SK-N-SH treated with all-trans-retinoic acid at 6 μM for 48 hours (cell line): ENCODE measurements at regions not wholly inside any gene's neighbourhood (a gene's known extent, or its start where the extent isn't known, plus 50 kb on each side); places are given as distances from the start of the nearest gene placed in this dataset.

Source experiments
- ATAC-seq: fragments of 200-7000 bp; cut with Tn5 transposase; 3 replicates; pipeline ENCODE4 v1.9.1; 2020; ENCODE audit warnings: mild to moderate bottlenecking, moderate library complexity
- ARNTL ChIP-seq: fragments of 450-650 bp; formaldehyde crosslinking; IDR thresholded peaks from 2 replicates; pipeline ENCODE4 v1.5.0; 2020; ENCODE audit warnings: low read depth, mild to moderate bottlenecking, moderate library complexity, borderline replicate concordance
- BACH2 ChIP-seq: fragments of 250-450 bp; sonication (Bioruptor Pico); IDR thresholded peaks from 2 replicates; pipeline ENCODE4 v1.9.0; 2021; ENCODE audit warnings: mild to moderate bottlenecking, borderline replicate concordance
- CREB5 ChIP-seq: fragments of 250-450 bp; sonication (Bioruptor Pico); IDR thresholded peaks from 2 replicates; pipeline ENCODE4 v1.5.1; 2020; ENCODE audit warnings: low read depth, mild to moderate bottlenecking, moderate library complexity
- CSDC2 ChIP-seq: fragments of 250-450 bp; sonication (Bioruptor Pico); IDR thresholded peaks from 2 replicates; pipeline ENCODE4 v1.5.0; 2020; ENCODE audit warnings: mild to moderate bottlenecking, moderate library complexity
- CSRNP3 ChIP-seq: fragments of 250-450 bp; sonication (Bioruptor Pico); IDR thresholded peaks from 2 replicates; pipeline ENCODE4 v1.5.1; 2021; ENCODE audit warnings: mild to moderate bottlenecking, moderate library complexity
- ESRRG ChIP-seq: fragments of 250-450 bp; sonication (Bioruptor Pico); IDR thresholded peaks from 2 replicates; pipeline ENCODE4 v1.6.1; 2021; ENCODE audit warnings: mild to moderate bottlenecking
- GLIS3 ChIP-seq: fragments of 250-450 bp; sonication (Bioruptor Pico); IDR thresholded peaks from 2 replicates; pipeline ENCODE4 v1.5.0; 2020; ENCODE audit warnings: mild to moderate bottlenecking, moderate library complexity
- ISL1 ChIP-seq: fragments of 250-450 bp; sonication (Bioruptor Pico); IDR thresholded peaks from 2 replicates; pipeline ENCODE4 v2.1.2; 2022; ENCODE audit warnings: mild to moderate bottlenecking, moderate library complexity
- PATZ1 ChIP-seq: fragments of 250-450 bp; sonication (Bioruptor Pico); IDR thresholded peaks from 2 replicates; pipeline ENCODE4 v1.8.0; 2020; ENCODE audit warnings: mild to moderate bottlenecking, moderate library complexity, borderline replicate concordance
- POU6F1 ChIP-seq: fragments of 250-450 bp; sonication (Bioruptor Pico); IDR thresholded peaks from 2 replicates; pipeline ENCODE4 v1.8.0; 2021; ENCODE audit warnings: low read depth, mild to moderate bottlenecking, moderate library complexity, borderline replicate concordance
- PPARA ChIP-seq: fragments of 250-450 bp; sonication (Bioruptor Pico); IDR thresholded peaks from 2 replicates; pipeline ENCODE4 v1.5.0; 2020; ENCODE audit warnings: mild to moderate bottlenecking, borderline replicate concordance
- RARB ChIP-seq: fragments of 250-450 bp; sonication (Bioruptor Pico); IDR thresholded peaks from 2 replicates; pipeline ENCODE4 v1.8.0; 2021; ENCODE audit warnings: mild to moderate bottlenecking, moderate library complexity
- SNAI2 ChIP-seq: fragments of 250-450 bp; sonication (Bioruptor Pico); IDR thresholded peaks from 2 replicates; pipeline ENCODE4 v1.5.0; 2020; ENCODE audit warnings: mild to moderate bottlenecking, moderate library complexity
- TCF4 ChIP-seq: fragments of 250-450 bp; sonication (Bioruptor Pico); IDR thresholded peaks from 2 replicates; pipeline ENCODE4 v1.8.0; 2021; ENCODE audit warnings: mild to moderate bottlenecking, moderate library complexity, borderline replicate concordance
- TOX ChIP-seq: fragments of 250-450 bp; sonication (Bioruptor Pico); IDR thresholded peaks from 2 replicates; pipeline ENCODE4 v1.8.0; 2021; ENCODE audit warnings: mild to moderate bottlenecking, moderate library complexity, borderline replicate concordance
- TSHZ2 ChIP-seq: fragments of 250-450 bp; sonication (Bioruptor Pico); IDR thresholded peaks from 2 replicates; pipeline ENCODE4 v1.5.0; 2020; ENCODE audit warnings: mild to moderate bottlenecking, moderate library complexity
- ZC3H10 ChIP-seq: fragments of 250-450 bp; sonication (Bioruptor Pico); IDR thresholded peaks from 2 replicates; pipeline ENCODE4 v1.5.1; 2021; ENCODE audit warnings: mild to moderate bottlenecking, moderate library complexity
- ZFP3 ChIP-seq: fragments of 250-450 bp; sonication (Bioruptor Pico); IDR thresholded peaks from 2 replicates; pipeline ENCODE4 v1.5.0; 2020; ENCODE audit warnings: mild to moderate bottlenecking, moderate library complexity
- ZFP30 ChIP-seq: fragments of 450-650 bp; formaldehyde crosslinking; IDR thresholded peaks from 2 replicates; pipeline ENCODE4 v1.5.0; 2022; ENCODE audit warnings: mild to moderate bottlenecking, moderate library complexity
- ZNF565 ChIP-seq: fragments of 450-650 bp; formaldehyde crosslinking; conservative IDR thresholded peaks from 2 replicates; pipeline ENCODE4 v1.5.0; 2020; ENCODE audit warnings: low read depth, mild to moderate bottlenecking, moderate library complexity
- ZNF70 ChIP-seq: fragments of 450-650 bp; formaldehyde crosslinking; IDR thresholded peaks from 2 replicates; pipeline ENCODE4 v1.5.0; 2020; ENCODE audit warnings: mild to moderate bottlenecking, moderate library complexity
- ZNF8 ChIP-seq: fragments of 450-650 bp; formaldehyde crosslinking; IDR thresholded peaks from 2 replicates; pipeline ENCODE4 v1.5.0; 2020; ENCODE audit warnings: mild to moderate bottlenecking, moderate library complexity

GRCh38 chr14:82502043-82502442 is 968.4 kb upstream of the SEL1L start:
- TF ChIP-seq ZNF70 (CRISPR knock-in tag) = no peak
- TF ChIP-seq ARNTL (CRISPR knock-in tag) = no peak
- TF ChIP-seq ISL1 (CRISPR knock-in tag) = no peak
- no peak for TF ChIP-seq GLIS3 (CRISPR knock-in tag)
- TF ChIP-seq TSHZ2 (CRISPR knock-in tag) = no peak
- no peak for TF ChIP-seq ESRRG (CRISPR knock-in tag)
- no peak for TF ChIP-seq BACH2 (CRISPR knock-in tag)
- TF ChIP-seq ZNF8 (CRISPR knock-in tag) = no peak
- TF ChIP-seq SNAI2 = no peak
- no peak for TF ChIP-seq CSDC2 (CRISPR knock-in tag)
- TF ChIP-seq ZFP3 = no peak
- TF ChIP-seq CSRNP3 = no peak
- no peak for TF ChIP-seq ZNF565 (CRISPR knock-in tag)
- TF ChIP-seq PATZ1 (CRISPR knock-in tag) = no peak
- no peak for TF ChIP-seq ZFP30
- TF ChIP-seq PPARA (CRISPR knock-in tag) = no peak
- no peak for TF ChIP-seq POU6F1 (CRISPR knock-in tag)
- no peak for TF ChIP-seq RARB (CRISPR knock-in tag)
- TF ChIP-seq TOX = no peak
- TF ChIP-seq ZC3H10 (CRISPR knock-in tag) = no peak
- TF ChIP-seq, all 23 proteins: peak for 0
- no peak for ATAC-seq

GRCh38 chr14:82504894-82505293 is 971.2 kb upstream of the SEL1L start:
- TF ChIP-seq RARB (CRISPR knock-in tag) = no peak
- no peak for TF ChIP-seq ZC3H10 (CRISPR knock-in tag)
- no peak for TF ChIP-seq CSDC2 (CRISPR knock-in tag)
- TF ChIP-seq SNAI2 = no peak
- no peak for TF ChIP-seq BACH2 (CRISPR knock-in tag)
- no peak for ATAC-seq

GRCh38 chr14:82510007-82510406 is 976.4 kb upstream of the SEL1L start:
- no peak for ATAC-seq
- TF ChIP-seq ARNTL (CRISPR knock-in tag) (no peak), POU6F1 (CRISPR knock-in tag) (no peak), ZFP30 (no peak), TOX (no peak), ESRRG (CRISPR knock-in tag) (no peak), PPARA (CRISPR knock-in tag) (no peak), CREB5 (no peak), RARB (CRISPR knock-in tag) (no peak), TCF4 (CRISPR knock-in tag) (no peak)
